HG03469 (cell line): ENCODE measurements at regions not wholly inside any gene's neighbourhood (a gene's known extent, or its start where the extent isn't known, plus 50 kb on each side); places are given as distances from the start of the nearest gene placed in this dataset.
A peak's percentile ranks its signal among the peaks of the same experiment; 100 is the strongest.

Experiments
- ATAC-seq: cut with Tn5 transposase; IDR thresholded peaks from one replicate; pipeline ENCODE4 v1.9.1; 2021; ENCODE audit warnings: mild to moderate bottlenecking, moderate library complexity, moderate number of reproducible peaks; ENCODE audit not compliant: unreplicated experiment

DNA sequence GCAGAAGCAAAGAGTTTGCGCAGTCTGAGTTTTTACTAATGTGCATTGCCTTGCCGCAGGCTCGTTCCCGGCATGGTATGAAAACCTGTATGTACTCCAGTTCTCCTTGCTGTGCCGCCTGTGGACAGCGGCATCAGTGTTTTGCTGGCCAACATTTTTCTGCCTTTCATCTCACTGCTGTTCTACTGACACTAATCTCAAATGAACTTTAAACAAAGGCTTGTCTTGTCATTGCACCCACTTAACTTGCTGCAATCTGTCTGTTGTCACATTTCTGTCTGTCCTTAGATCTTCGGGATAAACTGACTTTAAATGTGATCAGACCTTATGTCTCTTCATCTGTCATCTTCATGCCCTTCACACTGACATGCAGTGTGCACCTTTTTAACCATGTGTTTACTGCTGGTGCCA is 71.7 kb upstream of the ZNRF2 start:
- ATAC-seq: no peak

DNA sequence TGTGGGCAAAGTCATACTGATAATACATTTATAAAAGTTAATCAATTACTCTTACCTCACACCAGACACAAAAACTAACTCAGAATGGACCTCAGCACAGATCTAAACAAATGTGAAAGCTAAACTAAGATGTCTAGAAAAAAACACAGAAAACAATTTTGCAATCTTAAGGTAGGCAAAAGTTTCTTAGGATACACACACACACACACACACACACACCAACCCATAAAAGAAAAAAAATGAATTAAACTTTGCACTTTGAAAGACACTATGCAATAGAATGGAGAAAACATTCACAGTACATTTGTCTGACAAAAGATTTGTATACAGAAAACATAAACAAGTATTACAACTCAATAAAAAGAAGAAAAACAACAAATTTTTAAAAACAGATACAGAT is 70.8 kb upstream of the ZNRF2 start:
- ATAC-seq: no peak

DNA sequence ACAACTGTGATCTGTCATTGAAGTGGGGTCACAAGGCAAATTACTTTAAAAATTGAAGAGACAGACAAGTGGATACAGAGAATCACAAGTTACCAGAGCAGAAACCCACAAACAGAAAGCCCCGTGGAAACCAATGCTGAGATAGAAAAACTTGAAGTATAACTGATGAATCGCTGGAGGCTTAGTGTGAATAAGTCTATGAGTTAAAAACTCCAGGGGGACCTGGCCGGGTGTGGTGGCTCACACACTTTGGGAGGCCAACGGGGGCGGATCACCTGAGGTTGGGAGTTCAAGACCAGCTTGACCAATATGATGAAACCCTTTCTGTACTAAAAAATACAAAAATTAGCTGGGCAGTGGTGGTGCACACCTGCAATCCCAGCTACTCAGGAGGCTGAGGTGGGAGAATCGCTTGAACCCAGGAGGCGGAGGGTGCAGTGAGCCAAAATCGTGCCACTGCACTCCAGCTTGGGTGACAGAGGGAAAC is 69.7 kb upstream of the ZNRF2 start:
- ATAC-seq: no peak

DNA sequence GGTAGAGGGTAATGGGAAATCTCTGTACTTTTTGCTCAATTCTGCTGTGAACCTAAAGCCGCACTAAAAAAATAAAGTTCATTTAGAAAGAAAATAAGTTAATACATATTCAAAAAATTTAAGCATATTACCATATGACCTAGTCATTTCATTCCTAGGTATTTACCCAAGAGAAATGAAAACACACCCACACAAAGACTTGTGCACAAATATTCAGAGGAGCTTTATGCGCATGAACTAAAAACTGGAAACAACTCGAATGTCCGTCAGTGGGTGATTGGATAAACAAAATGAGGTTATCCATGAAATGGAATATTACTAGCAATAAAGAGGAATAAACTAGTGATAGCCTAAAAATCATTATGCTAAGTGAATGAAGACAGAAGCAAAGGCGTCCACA is 62.6 kb upstream of the ZNRF2 start:
- no peak for ATAC-seq

DNA sequence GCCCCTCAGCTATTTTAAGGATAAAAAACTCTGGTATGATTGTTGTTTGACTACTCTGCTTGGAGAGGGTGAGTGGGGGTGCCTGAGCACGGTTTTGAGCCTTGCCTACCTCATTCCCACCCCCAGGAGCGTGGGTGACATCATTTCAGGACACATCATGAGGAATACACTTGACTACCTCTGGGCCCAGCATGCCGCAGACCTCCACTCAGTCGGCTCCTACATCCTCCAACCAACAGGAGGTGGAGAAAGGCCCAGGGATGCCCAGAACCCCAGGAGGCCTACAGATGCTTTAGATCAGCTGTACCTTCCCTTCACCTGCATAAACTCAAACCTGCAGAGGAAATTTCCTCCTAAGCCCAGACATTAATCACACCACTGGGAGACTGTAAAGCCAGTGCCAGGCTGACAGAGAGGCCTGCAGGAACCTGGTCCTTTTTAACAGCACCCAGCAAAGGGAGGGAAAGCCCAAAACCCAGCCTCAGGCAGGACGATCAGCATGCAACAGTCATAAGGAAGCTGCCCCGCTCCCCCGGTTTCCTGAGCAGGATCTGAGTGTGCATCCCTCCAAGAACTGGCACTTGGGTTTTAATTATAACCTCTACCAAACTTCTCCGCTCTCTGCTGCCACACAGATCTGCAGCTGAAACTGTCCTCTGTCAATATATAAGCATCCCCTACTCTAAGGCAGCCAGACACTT is 61.7 kb upstream of the ZNRF2 start:
- no peak for ATAC-seq

DNA sequence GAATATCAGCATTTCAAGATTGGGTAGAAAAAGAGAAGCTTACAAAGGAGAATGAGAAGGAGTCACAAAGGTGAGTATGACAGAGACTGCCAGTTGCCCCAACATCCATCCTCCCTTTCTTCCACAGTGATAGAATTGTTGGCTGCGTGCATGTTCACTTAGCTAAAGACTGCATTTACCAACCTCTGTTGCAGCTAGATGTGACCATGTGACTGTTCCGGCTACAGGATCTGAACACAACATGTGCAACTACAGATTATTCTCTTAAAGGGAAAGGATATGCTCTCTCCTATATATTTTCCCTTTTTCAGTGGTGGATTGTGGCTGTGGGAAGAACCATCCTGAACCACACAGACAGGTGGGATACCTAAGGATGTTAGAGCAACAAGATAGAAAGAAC is 60.5 kb upstream of the ZNRF2 start:
- ATAC-seq: no peak

DNA sequence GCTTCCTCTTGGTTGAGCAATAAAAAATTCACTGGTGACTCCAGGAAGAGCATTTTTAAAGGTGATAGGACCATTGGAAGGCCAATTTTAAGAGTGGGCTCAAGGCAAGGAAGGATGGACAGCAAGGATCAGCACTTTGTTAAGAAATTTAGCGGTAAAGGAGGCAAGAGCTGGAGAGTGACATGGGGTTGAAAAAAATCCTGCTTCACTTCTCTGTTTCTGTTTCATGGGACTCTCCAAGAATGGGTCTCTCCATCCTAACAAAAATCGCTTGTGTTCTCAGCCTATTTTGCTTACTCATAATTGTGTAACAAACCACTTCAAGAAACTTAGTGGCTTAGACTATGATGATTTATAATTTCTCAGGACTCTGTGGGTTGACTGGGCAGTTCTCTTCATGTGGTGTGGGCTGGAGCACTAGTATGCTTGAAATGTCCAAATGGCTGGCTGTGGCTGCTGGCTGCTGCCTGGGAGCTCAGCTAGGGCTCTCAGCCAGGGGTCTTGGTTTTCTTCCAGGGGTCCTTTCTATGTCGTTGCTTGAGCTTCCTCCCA is 59.8 kb upstream of the ZNRF2 start:
- no peak for ATAC-seq

DNA sequence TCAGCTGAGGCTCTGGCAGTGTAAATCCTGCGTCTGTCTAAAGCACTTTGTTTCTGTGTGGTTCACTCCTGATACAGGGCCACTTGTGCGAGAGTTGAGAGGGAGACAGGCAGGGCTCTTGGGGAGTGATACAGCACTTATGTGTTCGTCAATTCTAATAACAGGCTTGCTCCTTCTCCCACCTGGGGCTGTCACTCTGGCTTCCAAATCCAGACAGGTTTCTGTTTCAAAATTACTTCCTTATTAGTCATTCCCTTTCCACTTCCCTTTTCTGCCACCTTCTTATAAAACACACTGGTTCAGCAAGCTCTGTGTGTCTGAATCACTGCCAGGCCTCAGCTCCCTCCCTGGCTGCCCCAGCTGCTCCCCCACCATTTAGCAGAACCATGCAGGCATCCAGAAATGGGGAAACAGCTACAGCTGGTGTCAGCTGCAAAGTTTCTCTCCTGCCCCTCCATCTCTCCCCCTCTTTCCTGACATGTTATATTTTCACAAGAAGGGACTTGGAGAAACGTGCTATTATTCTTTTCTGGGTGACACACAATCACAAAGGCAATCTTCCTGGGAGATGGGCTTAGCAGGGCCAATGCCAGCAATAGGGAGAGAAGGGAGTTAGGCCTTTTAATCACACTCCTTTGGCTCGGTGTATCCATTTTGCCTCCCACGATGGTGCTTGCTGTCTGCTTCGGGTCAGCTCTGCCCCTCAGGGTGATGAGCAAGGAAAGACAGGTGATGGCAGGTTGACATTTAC is 58.4 kb upstream of the ZNRF2 start:
- ATAC-seq: peak; percentile 84

DNA sequence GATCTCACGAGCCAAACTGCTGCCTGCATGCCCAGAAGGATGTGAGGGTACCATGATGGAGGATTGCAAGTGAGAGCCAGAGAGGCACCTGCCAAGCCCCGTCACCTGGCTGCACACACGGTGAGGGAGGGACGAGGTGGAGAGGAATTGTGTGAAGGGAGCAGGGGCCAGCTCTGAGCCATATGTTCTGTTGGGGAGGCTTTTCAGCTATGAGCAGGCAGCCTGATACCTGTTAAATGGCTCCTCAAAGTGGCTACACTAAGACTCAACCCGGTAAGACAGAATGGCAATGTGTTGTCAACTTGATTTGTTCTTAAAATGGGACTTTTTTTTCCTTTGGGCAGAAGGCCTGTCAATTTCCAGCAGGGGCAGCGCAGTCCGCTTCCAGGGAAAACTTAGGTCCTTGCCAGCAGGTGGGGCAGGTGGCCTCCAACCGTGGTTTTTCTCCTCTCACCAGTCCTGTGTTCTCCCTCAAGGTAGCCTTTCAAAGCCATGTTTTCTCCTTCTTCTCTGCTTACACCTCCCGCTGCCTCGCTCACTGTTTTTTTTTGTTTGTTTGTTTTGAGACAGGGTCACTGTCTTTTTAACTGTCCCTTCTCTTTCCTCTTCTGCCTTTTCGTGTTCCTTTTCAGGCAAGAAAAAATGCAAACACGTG is 57.7 kb upstream of the ZNRF2 start:
- no peak for ATAC-seq

DNA sequence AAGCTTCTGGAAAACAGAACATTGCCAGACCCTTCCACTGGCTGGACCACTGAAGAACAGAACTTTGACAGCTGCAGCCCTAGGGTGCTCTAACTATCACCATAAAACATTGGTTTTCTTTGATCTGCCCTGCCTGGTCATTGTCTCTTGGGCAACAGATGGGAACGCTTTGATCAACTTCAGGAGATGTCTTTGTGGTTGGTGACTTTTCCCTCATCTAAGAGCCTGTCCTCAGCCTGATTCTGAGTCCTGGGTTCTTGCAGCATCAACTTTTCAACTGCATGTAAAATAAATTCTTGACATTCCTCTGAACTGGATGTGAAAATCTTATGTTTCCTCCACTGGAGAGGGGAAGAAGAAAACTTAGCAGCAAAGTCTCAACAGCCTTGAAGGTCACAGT is 53.1 kb upstream of the ZNRF2 start:
- ATAC-seq: no peak

DNA sequence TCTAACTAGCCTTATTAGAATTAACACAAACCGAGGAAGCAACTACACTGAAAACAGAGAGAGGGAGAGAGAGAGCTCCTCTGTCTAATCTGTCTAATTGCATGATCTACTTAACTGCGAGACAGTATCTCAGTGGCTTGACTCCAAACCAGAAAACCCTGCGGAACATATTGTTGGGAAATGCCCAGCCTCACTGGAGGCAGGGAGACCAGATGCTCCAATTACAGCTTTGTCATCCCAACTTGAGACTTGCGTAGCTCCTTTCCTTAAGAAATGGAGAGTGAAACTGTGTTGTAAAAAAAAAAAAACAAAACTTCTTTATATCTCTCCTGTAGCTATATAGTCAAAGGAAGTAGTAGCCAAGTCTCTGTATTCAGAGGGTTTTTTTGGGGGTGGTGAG is 52.0 kb upstream of the ZNRF2 start:
- ATAC-seq: no peak
